ENCODE measurements at regions not wholly inside any gene's neighbourhood (a gene's known extent, or its start where the extent isn't known, plus 50 kb on each side); places are given as distances from the start of the nearest gene placed in this dataset.

DNA sequence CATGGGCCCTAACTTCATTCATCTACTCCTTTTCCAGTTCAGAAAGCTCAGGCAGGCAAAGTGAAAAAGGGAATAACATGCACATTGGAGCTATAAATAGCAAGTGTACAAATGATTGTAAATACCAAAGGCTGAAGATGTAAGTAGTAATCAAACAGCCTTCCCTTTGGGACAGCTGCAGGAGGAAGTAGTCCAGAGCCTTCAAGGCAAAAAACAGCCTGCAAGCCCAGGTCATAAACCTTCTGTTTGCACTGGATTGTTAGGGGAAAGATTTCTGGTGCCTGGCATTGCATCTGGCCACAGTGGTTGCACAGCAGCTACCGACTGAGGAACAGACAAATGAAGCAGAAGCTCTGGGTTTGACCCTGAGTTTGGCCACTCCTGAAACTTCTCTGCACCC lies 98.6 kb upstream of the PMFBP1 start:
- DNase-seq (ENCODE audit: low read depth): no peak

DNA sequence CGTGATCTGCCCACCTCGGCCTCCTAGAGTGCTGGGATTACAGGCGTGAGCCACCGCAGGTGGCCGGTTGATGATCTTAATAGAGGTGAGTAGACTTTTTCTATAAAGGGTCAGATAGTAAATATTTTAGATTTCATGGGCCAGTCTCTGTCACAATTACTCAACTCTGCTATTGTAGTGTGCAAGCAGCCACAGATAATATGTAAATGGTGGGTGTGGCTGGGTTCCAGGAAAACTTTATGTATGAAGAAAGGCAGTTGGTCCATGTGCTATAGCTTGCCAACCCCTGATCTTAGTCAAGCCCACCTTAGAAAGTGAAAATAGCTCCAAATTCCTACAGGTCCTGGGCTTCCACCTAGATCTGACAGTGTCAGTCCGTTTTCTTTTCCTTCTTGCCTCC lies 94.9 kb upstream of the PMFBP1 start:
- no peak for DNase-seq (ENCODE audit: low read depth)

DNA sequence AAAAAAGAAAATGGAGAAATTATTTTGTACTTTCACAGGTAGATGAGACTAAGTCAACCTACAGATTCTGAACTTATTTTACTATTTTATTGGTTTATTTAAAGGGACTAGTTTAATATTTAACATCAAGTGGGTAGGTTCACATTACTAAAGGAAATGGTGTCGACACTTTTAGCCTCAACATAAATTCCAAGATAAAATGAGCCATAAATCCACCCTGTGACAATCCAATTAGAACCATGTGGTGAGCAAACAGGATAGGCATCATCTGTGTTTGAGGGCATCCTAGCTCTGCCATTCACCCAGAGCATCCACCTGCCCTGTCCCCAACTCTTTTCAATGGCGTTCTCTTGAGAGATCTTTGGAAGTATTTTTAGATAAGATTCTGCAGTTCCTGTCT lies 92.8 kb upstream of the PMFBP1 start:
- DNase-seq (ENCODE audit: low read depth): no peak

DNA sequence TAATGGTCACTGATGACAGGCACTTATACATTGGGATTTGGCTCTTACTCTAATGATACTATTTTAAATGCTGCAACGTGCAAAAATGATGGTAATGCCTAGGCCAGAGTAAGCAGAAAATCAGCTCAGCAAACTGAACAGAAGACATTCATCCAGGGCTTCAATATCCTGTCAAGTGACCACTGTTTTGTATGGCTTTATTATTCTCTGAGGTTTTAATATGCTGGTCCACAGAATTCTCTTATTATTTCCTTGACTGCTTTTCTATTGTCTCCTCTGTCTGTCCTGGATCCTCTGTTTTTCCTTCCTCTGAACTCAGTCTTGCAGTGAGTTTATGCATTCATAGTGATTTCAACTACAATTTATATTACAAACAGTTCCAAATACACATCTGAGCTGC lies 90.8 kb upstream of the PMFBP1 start:
- DNase-seq (ENCODE audit: low read depth): no peak

DNA sequence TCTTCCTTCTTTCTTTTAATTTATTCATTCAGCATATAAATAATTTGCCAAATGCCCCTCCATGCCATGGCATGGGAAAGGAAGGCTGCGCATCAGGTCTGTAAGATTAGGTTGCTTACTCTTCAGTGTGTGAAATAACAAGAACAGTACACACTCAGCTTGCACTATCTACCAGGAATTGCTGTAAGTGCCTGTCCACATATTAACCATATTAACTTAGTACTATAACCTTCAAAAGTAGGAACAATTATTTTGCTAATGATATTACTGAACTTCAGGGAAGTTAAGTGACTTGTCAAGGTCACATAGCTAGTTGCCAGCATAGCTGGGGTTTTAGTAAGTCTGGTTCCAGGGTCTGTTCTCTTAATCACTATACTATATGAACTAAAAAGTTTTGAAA lies 89.2 kb upstream of the PMFBP1 start:
- no peak for DNase-seq (ENCODE audit: low read depth)

DNA sequence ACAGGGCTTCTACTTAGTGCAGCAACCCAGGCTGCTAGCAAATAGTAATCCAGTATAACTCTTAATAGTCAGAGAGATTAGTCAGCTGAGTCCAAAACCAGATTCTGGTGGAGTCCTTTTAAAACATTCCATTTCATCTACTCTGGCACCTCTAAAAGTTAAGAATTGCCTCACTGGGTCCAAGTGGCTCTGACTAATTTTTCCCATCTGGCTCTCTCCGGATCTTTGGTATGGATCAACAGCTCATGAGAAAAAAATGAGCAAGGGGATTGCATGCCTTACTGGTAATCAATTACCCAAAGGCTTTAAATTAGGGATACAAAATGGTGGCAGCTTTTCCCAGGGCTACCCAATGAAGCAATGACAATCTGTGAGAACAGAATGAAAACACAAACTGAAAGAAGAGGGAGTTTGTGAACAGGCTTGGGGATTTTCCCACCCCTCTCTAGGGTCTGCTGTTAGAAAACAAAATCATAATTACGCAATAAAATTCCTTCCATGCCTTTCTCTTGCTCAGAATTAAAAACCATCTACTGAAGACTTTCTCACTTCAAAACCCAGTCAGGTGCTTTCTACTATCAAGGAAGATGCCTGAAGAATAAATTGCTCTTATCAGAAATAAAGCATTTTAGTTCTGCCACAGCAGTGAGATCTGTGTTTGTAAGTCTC lies 84.6 kb upstream of the PMFBP1 start:
- no peak for DNase-seq (ENCODE audit: low read depth)

DNA sequence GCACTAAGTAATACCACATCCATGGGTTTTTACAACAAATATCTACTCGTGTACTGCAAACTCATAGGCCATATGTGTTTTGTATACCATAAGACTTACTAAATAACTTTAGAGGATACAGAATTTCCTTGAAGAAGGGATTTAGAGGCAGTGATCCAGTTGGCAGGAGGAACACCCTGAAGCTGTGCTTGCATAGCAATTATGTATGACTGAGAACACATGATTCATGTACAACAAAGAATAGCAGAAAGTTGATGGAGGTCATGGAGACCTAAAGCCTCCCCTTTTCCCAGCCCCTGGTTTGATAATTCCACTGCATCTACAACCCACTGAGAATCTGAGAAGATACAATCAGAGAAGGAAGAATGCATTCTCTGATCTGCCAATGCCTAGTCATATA lies 83.8 kb upstream of the PMFBP1 start:
- DNase-seq (ENCODE audit: low read depth): no peak

DNA sequence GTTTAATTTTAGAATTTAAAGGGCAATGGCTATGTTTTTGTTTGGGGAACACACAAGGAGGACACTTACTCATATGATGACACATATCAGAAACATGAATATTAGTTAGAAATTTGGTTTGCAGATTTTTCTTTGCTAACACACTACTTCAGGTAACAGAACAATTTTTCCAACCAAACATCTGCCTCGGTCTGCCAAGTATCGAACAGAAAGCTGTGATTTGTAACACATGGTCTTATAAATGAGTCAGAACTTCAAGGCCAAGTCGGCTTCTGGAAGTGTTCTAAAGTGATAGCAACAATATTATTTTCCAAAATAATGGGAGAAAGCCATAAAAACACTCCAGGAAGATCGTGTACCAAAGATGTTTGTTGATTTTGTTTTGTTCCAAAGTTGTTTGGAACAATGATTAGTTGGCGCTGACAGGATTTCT lies 75.9 kb upstream of the PMFBP1 start:
- no peak for DNase-seq (ENCODE audit: low read depth)

DNA sequence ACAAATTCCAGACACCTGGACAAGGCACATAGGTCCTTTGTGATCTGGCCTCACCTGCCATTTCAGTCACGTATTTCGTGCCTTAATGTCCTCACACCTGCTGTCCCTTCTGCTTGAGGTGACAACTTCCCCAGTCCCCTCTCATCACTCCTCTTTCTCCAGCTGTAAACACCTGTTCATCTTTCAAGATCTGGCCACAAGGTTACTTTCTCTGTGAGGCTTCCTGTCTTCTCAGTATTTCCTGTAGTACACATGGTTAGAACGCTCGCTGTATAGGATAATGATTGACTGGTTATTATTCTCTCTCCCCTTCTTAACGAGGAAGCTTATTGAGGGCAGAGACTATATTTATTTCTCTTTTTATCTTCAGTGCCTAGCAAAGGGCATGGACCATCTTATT lies 74.5 kb upstream of the PMFBP1 start:
- no peak for DNase-seq (ENCODE audit: low read depth)

DNA sequence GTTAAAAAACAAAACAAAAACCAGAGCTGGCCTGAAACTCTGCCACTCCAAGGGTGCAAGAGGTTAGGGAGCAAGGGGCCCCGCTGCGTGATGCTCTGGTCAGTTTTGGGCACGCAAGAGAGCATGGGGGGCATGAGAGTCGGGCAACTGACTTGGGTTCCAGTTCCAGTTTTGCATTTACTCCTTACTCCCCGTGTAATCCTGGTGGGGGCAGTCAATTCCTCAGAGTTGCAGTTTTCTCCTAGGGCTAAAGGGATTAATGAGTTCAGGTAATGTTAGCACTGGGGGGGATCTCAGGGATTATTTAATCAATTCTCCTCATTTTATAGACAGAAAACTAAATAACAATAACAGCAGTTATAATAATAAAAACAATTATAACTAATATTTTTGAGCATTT lies 72.9 kb upstream of the PMFBP1 start:
- no peak for DNase-seq (ENCODE audit: low read depth)

DNA sequence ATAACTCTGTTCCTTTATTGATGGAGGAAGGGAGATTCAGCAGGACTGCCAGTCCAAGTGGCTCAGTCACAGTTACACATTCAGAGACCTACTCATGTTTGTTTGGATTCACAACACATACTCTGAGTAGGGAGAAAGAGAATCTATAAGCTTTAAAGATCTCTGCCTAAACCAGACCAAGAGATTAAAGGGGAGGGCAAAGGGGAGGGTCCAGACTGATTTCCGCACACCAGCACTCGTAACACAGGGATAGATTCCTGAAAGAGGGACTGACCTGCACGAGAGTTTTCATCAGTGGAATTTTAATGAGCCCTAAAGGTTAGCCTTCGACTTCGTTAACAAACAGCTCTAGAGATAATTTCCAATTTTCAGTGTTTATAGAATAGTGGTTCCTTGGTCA lies 71.7 kb upstream of the PMFBP1 start:
- DNase-seq (ENCODE audit: low read depth): no peak

DNA sequence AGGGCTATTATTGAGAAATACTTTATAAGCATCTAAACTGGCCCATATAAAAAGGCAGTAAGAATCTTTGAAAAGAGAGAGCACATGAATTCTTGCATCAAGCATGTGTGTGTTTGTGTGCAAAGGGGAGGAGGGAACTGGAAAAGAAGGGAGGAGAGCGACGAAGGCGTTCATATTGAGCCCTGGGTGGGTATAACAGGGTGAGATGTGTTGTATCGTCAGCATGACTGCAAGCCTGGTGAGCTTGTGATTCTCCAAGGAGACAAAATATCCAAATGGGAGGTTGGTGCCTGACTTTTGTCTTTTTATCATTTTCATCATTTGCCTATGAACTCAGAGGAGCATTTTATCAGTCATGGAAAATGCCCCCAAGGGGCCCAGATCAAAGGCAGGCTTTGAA lies 70.8 kb upstream of the PMFBP1 start:
- no peak for DNase-seq (ENCODE audit: low read depth)

DNA sequence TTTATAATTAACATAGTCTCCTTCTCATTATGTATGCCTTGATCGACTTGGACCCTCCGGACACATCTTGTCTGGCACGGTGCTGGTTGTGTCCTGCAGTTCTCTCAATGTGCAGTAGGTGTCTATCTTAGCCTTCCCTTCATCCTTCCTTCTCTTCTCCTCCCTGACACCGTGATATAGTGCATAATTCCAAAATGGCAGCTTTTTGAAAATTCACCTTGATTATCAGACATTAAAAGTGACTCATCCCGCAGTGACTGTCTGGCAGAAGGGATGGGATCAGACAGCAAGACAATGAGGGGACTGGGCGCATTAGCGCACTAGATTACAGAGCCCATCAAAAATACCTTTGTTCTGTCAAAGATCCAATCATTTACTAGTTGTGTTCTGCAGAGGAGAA lies 70.0 kb upstream of the PMFBP1 start:
- DNase-seq (ENCODE audit: low read depth): no peak

DNA sequence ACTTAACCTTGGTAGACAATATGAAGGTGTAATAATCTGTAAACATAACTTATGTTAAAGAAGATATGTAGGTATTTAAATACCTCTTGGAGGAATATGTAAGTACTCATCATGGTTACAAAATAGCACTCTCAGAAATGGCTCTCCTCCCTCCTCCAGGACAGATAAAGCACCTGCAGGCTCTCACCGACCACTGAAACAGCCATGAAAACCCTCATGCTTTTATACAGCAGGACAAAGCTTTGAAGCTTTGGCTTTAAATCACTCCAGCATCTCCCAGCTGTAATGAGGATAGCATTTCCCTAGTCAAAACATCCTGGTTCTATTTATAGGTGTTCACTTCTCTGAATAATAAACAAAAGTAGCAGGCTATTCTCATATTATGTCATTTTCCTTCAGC lies 69.1 kb upstream of the PMFBP1 start:
- DNase-seq (ENCODE audit: low read depth): no peak

DNA sequence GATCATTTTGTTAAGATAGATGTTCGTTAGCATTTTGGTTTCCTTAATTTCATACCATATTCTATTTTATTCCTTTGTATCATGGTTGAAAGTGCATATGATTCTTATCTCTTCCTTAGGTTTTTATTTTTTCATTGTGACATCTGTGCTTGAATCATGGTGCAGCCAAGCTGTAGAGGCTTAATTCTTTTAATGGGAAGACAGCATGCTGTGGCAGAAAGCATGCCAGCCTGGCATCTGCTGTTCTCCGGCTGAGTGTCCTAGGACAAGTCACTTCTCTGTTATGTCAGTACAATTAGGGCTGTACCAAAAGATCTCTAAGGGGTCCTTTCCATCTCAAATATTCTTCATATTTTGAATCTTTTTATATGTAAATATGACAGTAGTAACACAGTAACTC lies 68.5 kb upstream of the PMFBP1 start:
- DNase-seq (ENCODE audit: low read depth): no peak

DNA sequence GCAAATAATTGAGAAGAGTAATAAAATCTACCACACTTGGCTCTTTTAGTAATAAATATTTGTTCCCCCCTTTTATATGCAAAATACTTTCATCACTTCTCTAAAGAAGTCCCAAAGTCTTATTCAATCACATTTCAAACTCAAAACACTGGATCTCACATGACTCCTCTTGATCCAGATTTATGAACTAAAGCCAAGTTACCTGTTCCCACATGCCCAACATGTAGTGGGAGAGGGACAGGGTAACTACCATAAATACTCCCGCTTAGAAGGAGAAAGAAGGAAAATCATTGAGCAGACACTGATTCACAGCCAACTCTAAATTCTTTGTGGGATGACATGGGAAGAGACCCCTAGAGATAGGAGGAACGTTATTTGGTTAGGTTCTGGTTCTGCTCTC lies 64.9 kb upstream of the PMFBP1 start:
- no peak for DNase-seq (ENCODE audit: low read depth)

DNA sequence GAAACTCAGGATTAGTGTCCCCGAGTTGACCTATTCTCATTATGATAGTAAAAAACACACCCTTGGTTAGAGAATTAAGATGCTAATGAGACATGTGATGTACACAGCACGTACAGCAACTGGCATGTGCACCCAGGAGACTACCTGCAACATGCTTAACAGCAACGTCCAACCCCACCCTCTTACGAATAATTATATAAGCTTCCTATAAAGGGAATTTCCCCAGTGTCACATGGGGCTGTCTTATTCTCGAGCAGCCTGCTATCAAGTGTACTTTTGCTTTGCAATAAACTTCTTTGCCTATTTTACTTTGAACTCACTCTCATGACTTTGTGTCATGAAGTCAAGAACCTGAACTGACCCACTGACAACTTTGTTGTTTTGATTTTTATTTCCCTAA lies 62.4 kb upstream of the PMFBP1 start:
- no peak for DNase-seq (ENCODE audit: low read depth)

DNA sequence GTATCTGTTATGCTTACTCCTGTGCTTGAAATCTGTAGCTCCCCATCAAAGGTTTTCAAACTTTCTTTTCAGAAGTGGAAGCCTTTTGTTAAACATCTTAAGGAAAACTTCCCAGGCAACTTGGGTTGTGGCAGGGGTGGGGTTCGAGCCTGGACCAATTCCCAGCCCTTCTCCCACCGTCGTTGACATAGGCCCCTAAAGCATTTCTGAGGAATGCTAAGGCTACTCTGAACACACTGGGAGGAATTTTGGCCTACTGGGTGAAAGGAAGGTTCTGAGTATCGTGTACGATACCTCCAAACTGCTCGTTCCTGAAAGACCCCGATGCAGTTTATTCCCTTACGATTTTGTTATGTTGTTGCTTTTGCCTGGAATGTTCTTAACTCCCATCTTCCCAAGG lies 56.1 kb upstream of the PMFBP1 start:
- DNase-seq (ENCODE audit: low read depth): no peak

DNA sequence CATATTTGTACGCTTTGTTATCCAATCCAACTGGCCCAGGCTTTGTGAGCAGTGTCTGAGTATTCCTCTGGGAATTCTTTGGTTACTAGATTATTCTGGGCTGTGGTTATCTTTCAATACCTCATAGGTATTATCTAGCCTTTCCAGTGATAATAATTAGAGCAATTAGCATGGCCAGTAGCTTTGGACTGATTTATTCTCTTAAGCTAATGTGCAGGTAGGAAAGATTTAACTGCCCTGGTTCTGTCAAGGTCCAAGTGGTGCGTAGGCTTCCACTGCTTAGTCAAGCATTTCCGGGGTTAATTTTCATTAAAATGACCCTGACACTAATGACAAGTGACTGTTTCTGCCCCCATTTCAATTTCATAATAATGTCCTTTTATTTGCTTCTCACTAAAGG lies 54.2 kb upstream of the PMFBP1 start:
- no peak for DNase-seq (ENCODE audit: low read depth)

DNA sequence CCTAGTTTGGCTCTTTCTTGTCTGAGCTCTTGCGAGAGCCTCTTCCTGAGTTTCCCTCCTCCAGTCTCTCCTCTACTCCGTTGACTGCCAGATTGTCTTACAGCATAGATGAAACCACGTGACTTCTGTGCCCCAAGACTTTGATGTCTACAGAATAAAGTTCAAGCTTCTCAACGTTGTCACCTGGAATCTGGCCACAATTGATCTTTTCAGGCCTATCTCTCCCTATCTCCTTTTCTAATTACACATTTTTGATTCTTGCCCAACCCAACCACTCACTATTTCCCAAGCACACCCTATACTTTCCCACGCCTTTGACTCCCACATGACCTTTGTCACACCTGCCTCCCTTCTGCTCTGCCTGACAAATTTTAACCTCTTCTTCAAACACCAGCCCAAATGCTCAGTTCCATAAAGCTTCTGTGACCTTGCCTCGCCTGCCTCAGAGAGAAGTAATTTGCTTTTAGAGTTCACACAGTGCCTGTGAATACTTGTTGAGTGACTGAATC lies 52.4 kb upstream of the PMFBP1 start:
- DNase-seq (ENCODE audit: low read depth): no peak

DNA sequence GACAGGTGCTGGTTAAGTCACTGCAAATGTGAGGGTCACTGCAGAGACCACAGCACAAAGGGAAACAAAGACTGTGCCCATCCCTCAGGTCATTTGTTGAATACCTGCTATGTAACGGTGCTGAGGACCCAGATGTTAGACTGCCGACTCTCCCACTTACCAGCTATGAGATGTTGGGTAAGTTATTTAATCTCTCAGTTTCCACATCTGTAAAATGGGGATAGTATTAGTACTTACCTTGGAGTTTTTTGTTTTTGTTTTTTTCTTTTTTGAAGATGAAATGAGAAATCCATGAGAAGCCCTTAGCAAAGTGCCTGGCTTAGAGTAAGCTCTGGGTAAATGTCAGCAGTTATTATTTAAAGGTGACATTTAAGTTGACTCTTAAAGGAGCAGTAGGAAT lies 50.5 kb upstream of the PMFBP1 start:
- DNase-seq (ENCODE audit: low read depth): no peak
